ENCODE measurements at regions not wholly inside any gene's neighbourhood (a gene's known extent, or its start where the extent isn't known, plus 50 kb on each side); places are given as distances from the start of the nearest gene placed in this dataset.
A peak's percentile ranks its signal among the peaks of the same experiment; 100 is the strongest.

DNA sequence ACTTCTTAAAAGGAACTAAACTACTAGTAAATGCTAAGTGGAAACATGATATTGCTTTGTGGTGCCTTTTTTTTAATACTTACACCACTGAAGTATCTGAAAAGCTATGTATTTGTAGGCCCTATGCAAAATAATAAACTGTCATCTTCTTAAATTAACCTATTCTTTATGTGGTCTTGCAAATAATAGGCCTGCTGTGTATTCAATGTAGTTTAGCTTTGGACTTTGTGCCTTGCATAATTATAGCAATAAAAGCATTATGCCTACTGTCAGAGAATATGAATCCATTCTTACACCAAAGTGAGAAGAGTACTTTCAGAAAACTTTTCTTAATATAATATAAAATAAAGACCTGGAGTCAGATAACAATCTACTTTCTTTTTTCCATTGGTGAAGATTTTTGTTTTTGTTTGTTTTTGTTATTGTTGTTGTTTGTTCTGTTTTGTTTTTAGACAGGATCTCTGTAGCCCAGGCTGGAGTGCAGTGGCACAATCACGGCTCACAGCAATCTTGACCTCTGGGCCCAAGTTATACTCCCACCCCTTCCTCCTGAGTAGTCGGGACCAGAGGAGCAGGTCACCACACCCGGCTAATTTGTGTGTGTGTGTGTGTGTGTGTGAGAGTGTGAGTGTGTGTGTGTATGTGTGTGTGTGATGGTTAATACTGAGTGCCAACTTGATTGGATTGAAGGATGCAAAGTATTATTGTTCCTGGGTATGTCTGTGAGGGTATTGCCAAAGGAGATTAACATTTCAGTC, 213.8 kb downstream of the SLC6A15 start:
- no peak for DNase-seq (ENCODE audit: low read depth)
- in situ Hi-C loops (cut with HindIII; ENCODE audit: low sequenced_read_pairs): no loop called here
- TF ChIP-seq, protein P1, sequence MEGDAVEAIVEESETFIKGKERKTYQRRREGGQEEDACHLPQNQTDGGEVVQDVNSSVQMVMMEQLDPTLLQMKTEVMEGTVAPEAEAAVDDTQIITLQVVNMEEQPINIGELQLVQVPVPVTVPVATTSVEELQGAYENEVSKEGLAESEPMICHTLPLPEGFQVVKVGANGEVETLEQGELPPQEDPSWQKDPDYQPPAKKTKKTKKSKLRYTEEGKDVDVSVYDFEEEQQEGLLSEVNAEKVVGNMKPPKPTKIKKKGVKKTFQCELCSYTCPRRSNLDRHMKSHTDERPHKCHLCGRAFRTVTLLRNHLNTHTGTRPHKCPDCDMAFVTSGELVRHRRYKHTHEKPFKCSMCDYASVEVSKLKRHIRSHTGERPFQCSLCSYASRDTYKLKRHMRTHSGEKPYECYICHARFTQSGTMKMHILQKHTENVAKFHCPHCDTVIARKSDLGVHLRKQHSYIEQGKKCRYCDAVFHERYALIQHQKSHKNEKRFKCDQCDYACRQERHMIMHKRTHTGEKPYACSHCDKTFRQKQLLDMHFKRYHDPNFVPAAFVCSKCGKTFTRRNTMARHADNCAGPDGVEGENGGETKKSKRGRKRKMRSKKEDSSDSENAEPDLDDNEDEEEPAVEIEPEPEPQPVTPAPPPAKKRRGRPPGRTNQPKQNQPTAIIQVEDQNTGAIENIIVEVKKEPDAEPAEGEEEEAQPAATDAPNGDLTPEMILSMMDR (IDR thresholded peaks at IDR 0.05; ENCODE audit: low read depth, low read length, missing control alignments): no peak
- H3K4me3 ChIP-seq (ENCODE audit: low read depth, low read length): no peak overlapping the region

DNA sequence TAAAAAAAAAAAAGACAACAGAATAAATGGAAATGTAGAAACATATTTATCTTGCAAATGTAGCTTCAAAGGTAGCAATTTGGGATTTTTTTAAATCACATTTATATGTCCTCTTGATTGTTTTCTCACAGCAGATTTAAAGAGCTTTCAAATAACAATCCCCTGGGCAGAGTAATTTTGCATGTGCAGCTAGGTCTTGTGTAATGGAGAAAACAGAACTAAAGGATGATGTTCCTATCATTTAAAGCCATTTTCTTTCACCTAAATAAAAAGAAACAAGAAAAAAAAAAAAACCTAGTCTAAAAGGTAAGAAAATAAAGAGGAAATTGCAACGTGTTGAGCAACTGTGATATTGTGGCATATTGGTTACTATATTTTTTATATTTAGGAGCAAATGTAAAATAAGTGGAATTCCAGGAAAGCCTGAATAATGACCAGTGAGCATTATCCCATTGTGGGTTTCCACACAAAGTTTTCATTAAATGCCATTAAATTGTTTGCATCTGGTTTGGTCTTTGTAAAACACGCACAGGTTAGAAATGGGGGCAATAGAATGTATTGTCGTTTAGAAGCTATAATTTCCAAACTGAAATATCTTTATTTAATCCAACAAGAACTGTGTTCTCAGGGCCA, 215.6 kb downstream of the SLC6A15 start:
- in situ Hi-C loops (cut with HindIII; ENCODE audit: low sequenced_read_pairs): no loop called here
- no peak overlapping the region for H3K4me3 ChIP-seq (ENCODE audit: low read depth, low read length)
- DNase-seq (ENCODE audit: low read depth): peak; percentile 18
- TF ChIP-seq, protein P1 (IDR thresholded peaks at IDR 0.05; ENCODE audit: low read depth, low read length, missing control alignments): no peak

DNA sequence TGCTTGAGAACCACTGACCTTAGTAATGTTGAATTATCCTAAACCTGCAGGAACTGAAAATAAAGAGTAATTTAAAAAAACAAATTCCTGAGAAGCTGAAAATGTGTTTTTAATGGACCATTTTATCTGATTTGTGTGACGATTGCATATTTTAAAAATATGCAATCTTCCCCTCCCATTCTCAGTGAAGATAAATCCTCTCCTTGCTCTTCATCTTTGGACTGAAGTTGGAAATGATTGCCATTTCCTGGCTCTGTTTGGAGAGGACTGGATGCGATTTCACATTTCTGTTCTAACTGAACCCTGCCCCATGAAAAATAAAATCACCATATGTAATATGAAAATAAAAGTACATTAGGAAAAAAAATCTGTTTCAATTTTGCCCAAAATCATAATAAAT, 216.3 kb downstream of the SLC6A15 start:
- in situ Hi-C loops (cut with HindIII; ENCODE audit: low sequenced_read_pairs): no loop called here
- no peak overlapping the region for H3K4me3 ChIP-seq (ENCODE audit: low read depth, low read length)
- TF ChIP-seq, protein P1 (IDR thresholded peaks at IDR 0.05; ENCODE audit: low read depth, low read length, missing control alignments): no peak
- no peak for DNase-seq (ENCODE audit: low read depth)

DNA sequence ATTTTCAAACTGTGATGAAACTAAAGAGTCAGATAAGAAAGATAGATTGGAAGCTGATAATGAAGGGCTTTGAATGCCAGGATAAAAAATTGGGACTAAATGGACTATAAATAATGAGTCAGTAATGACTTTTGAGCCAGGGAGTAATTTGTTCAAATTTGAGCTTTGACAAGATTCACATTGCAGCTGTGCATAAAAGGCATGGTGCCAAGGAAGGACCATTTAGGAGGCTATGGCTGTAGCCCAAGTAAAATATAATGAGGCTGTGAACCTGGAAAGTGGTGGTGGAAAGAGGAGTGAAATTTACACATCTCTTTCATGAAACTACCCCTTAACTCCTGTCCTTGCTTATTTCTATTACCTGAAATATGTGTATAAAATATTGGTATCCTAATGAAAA, 218.5 kb downstream of the SLC6A15 start:
- peak; percentile 24 for DNase-seq (ENCODE audit: low read depth)
- in situ Hi-C loops (cut with HindIII; ENCODE audit: low sequenced_read_pairs): no loop called here
- no peak overlapping the region for H3K4me3 ChIP-seq (ENCODE audit: low read depth, low read length)
- TF ChIP-seq, protein P1 (IDR thresholded peaks at IDR 0.05; ENCODE audit: low read depth, low read length, missing control alignments): no peak

DNA sequence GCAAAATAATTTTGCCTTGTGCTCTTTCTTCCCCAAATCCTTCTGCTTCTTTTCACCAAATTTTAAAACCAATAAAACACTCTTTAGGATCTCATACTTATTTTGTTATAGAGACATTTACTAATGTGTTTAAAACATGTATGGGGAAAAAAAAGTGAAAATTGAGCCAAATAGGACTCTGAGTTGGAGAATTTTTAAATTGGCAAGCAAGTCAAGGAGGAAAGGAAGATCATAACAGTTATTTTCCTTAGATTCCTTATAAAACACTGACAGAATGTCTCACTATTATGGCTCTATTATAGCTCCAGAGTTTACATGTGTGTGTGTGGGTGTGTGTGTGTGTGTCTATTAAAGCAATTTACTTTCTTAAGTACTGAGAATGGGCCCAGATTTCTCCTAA, 220.5 kb downstream of the SLC6A15 start:
- DNase-seq (ENCODE audit: low read depth): no peak
- H3K4me3 ChIP-seq (ENCODE audit: low read depth, low read length): no peak overlapping the region
- TF ChIP-seq, protein P1 (IDR thresholded peaks at IDR 0.05; ENCODE audit: low read depth, low read length, missing control alignments): no peak
- in situ Hi-C loops (cut with HindIII; ENCODE audit: low sequenced_read_pairs): no loop called here

DNA sequence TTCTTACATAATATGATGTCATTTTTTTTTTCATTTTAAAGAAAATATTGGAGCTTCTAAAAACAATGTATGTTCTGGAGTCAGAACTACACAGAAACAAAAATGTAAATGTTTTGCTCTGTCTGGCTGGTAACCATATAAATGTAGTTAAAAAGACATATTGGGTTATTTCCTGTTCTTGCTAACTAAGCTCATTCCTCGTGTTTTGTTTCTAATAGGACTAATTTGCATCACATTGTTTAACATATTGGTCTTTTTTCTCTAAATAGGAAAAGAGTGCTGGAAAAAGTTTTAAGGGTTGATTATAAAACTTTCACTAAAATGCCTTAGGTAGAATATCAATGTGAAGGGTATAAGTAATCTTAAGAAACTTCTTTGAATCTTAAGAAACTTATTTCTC, 221.3 kb downstream of the SLC6A15 start:
- TF ChIP-seq, protein P1 (IDR thresholded peaks at IDR 0.05; ENCODE audit: low read depth, low read length, missing control alignments): no peak
- no peak overlapping the region for H3K4me3 ChIP-seq (ENCODE audit: low read depth, low read length)
- in situ Hi-C loops (cut with HindIII; ENCODE audit: low sequenced_read_pairs): no loop called here
- DNase-seq (ENCODE audit: low read depth): no peak

All from astrocyte of the cerebellum (primary cell).